IPS DF 4.7 (cell line): ENCODE measurements at regions not wholly inside any gene's neighbourhood (a gene's known extent, or its start where the extent isn't known, plus 50 kb on each side); places are given as distances from the start of the nearest gene placed in this dataset.
"Not testable (repeated sequence)": the region's sequence is repeated elsewhere in the genome, so short reads cannot be mapped to it uniquely, and the experiment has no call there.

ENCODE experiments used
- DNase-seq: peaks from one replicate; pipeline ENCODE4 v3.0.0-alpha.2; 2013; ENCODE audit warnings: low spot score; ENCODE audit errors: extremely low read depth

- DNase-seq = no peak
Measured at GRCh38 chr7:106563466-106564150, 97.3 kb downstream of the CCDC71L start.

- no peak for DNase-seq
Measured at GRCh38 chr7:106562711-106563366, 98.1 kb downstream of the CCDC71L start.

- DNase-seq = no peak
Measured at GRCh38 chr7:106561666-106562411, 99.1 kb downstream of the CCDC71L start.

GRCh38 chr7:106561151-106561550 is 99.8 kb downstream of the CCDC71L start:
- DNase-seq = no peak

- no peak for DNase-seq
Measured at GRCh38 chr7:106560482-106560881, 100.5 kb downstream of the CCDC71L start.

GRCh38 chr7:106556244-106556643 is 104.7 kb downstream of the CCDC71L start:
- not testable (repeated sequence) for DNase-seq

- not testable (repeated sequence) for DNase-seq
Measured at GRCh38 chr7:106554623-106555022, 106.3 kb downstream of the CCDC71L start.

GRCh38 chr7:106553446-106553836 is 107.5 kb downstream of the CCDC71L start:
- no peak for DNase-seq

GRCh38 chr7:106552645-106553445 is 108.1 kb downstream of the CCDC71L start:
- DNase-seq = no peak

GRCh38 chr7:106551936-106552335 is 109.0 kb downstream of the CCDC71L start:
- DNase-seq = no peak

- no peak for DNase-seq
Measured at GRCh38 chr7:106548491-106548890, 112.5 kb downstream of the CCDC71L start.

GRCh38 chr7:106545275-106545674 is 115.7 kb downstream of the CCDC71L start:
- no peak for DNase-seq

- DNase-seq = no peak
Measured at GRCh38 chr7:106543221-106543757, 117.7 kb downstream of the CCDC71L start.

GRCh38 chr7:106542550-106543220 is 118.3 kb downstream of the CCDC71L start:
- peak; percentile 44 for DNase-seq

- no peak for DNase-seq
Measured at GRCh38 chr7:106538638-106539037, 122.3 kb downstream of the CCDC71L start.

- no peak for DNase-seq
Measured at GRCh38 chr7:106537119-106537518, 123.8 kb downstream of the CCDC71L start.

- no peak for DNase-seq
Measured at GRCh38 chr7:106536079-106536478, 124.9 kb downstream of the CCDC71L start.

GRCh38 chr7:106535234-106535932 is 125.6 kb downstream of the CCDC71L start:
- DNase-seq = no peak

- DNase-seq = no peak
Measured at GRCh38 chr7:106534271-106534846, 126.6 kb downstream of the CCDC71L start.

- not testable (repeated sequence) for DNase-seq
Measured at GRCh38 chr7:106530183-106530582, 130.8 kb downstream of the CCDC71L start.
